Inferior parietal cortex (tissue), 1 donor: ENCODE measurements at regions not wholly inside any gene's neighbourhood (a gene's known extent, or its start where the extent isn't known, plus 50 kb on each side); places are given as distances from the start of the nearest gene placed in this dataset.
A peak's percentile ranks its signal among the peaks of the same experiment; 100 is the strongest.

Experiments used
- DNase-seq: peaks from one replicate; pipeline ENCODE4 v3.0.0-alpha.2; 2016; ENCODE audit errors: extremely low spot score

DNA sequence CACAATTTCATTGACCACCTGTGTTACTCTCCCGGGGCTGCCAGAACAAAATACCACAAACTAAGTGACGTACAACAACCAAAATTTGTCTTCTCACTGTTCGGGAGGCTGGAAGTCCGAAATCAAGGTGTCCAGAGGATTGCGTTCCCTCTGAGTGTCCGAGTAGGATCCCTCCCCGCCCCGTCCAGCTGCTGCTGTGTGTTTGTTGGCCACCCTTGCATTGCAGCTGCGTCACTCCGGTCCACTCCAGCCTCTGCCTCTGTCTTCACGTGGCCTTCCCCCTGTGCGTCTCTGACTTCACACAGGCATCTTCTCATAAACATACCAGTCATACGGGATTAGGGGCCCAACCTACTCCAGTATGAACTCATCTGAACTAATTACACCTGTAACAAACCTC lies 251.8 kb upstream of the SMIM21 start:
- no peak for DNase-seq

DNA sequence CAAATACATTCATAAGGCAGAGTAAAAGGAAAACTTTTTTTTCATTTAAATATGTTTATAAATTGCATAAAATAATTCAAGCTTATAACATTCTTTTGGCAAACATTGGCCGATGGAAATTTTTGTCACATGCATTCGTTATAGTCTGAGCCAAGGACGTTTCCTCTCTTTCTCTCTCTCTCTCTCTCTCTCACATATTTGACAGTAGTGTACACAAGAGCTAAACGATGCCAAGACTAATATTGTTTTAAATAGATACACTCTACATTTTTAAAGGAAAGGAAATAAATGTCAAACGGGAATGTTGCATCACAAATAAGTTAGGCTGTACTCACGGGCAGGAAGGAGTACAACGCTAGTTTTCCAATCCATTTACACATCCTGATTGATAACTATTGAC lies 251.1 kb upstream of the SMIM21 start:
- no peak for DNase-seq

DNA sequence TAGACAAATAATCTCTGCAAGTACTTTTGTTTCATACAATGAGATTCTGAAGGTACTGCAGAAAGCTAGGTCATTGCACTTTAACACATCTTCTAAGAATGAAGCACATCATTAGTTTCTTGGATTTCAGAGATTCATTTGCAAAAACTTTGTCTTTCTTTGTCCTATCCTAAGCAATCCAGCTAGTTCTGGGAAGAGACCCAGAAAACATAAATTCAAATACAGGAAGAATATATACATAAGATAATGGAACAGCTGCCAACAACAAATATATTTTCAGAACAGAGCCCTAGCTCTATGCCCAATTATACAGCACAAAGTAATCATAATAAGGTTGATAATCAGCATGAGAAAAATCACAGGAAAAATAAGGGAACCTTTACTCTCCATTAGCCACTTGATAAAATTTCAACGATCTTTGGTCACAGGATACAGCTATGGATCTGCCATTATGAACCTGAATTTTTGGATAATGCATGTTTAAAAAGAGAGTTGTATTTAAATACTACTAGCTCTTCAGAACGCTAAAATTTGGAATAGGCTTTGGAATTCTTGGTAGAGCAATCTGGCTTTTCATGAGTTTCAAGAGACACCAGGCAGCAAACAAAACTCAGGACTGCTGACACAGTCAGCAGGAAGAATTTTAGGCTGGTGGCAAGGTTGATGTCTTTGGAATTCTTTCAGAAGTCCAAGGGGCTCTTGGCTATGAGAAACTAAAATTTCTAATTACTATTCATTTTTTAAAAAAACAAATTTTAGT lies 250.4 kb upstream of the SMIM21 start:
- DNase-seq = no peak

DNA sequence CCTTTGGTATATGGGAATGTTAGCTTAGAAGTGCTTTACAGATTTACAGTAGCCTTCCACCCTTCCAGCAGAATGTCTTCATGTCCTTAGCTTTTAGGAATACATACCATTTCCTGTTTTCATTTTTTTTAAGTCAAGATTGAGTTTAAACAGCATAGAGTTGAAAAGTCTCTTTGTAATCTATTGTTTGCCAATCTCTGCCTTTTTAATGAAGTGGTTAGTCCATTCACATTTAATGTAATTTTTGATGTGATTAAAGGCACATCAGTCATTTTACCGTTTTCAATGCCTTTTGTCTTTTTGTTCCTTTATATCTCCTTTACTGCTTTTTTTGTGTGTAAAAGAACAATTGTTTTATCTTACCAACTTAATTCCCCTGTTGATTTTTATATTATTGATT lies 233.4 kb upstream of the SMIM21 start:
- DNase-seq = no peak

DNA sequence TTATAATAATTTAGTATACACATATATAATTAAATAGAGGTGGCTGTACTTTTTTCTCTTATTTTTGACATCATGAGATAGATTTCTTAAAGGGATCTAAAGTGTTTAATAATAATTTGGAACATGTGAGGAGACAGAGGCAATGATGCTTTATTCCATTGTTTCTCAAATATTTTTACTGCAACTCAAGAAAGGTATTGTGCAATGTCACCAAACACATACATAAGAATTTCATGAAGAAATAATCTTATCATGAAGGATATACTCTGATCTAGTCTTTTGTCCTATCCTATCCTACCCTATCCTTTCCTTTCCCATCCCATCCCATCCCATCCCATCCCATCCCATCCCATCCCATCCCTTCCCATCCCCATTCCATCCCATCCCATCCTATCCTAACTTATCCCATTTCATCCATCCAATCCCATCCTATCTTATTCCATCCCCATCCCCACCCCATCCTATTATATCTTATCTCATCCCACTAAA lies 232.1 kb upstream of the SMIM21 start:
- no peak for DNase-seq

DNA sequence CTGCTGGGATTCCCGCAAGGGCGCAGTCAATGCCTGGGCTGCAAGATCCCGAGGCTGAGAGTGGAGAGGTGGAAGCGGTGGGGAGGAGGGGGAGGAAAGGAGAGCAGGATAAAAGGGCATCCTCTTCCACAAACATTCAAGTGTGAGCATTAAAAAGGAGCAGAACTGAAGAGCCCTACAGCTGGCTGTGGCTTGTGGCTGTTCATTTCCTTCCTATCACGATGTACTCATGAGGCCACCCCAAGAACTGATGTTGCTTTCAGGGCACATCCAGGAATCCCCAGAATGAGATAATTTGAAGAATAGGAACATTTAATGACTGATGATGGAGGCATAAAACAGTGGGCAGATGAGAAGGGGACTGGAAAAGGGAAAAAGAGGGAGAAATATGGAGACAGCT lies 230.8 kb upstream of the SMIM21 start:
- DNase-seq = no peak

DNA sequence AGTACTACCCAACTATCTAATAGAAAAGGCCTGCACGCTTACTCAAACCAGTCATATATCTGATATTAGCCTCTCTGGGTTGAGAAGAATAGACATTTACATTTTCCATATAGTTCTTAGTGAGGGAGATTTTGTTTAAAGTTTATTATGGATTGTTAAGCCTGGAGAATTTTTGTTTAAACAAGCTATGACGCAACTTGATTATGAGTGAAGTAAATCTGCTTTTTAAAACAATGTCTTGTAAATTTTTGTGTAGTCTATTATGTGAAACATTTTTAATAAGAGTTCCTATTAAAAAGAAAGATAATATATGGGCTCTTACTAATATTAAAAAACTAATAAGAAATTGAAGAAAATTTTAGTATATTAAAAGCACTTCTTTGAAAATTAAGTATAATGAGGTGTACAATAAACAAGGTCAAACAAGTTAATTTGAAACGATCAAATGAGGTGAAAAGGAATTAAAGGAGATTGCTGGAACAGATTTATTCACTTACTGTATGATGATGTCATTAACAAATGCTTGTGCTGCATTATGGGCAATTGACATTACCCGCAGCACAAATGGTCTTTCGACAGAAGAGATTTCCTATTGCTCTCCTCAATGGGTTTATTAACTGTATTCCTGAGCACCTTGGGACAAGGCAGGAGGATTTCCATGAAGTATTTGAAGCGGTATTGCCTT lies 229.2 kb upstream of the SMIM21 start:
- no peak for DNase-seq

DNA sequence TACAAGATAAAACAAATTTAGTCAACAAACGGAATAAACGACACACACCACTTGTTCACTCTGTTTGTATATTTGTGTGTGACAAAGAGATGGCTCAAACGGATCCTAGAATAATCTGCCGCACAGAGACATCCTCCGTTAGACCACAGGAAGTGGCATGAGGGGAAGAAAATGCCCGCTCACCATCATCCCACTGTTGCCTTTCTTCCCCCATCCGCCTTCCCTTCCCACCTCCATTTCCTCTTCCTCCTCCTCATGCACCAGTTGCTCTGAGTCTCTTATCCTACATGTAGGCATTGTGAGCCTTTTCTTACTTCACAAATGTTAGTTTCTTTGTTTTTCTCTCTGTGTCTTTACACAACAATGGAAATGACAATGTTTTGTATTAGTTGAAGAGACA lies 228.5 kb upstream of the SMIM21 start:
- DNase-seq = no peak

DNA sequence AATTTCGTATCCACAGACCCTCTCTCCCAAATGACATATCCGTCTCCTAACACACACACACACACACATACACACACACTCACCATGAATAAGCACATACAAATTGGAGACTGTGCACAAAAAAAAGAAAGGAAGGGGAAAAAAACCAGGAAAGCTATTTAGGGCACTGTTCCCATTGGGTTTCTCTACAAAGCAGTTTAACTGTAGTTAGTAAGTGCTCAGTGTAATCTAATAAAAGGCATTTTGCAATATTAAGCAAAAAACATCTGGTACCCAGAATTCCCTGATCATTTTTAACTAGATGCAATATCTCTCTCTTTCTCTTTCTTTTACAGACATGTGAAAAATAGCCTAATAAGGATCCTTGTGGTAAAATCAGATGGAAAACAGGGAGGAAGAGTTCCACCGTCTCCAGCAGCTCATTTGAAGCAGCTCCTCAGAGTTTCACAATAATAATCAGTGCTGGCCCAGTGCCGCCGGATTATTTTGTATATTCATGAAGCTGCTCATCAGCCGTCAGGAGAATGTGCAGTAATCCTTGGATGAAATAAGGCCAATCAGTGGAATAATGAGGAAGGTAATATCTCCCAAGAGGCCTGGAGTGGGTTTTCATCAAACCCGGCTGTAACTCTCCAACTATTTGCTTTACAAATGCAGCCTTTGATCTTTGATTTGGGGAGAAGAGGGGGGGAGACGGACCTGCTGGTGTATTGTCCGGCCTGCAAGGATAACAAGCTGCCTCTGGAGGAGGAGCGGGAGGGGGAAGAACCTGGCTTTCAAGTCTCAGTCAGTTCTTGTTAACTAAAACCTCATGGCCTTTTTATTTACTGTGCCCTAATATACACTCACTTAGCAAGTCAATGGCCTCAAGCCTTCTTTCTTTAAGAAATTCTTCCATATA lies 227.6 kb upstream of the SMIM21 start:
- no peak for DNase-seq

DNA sequence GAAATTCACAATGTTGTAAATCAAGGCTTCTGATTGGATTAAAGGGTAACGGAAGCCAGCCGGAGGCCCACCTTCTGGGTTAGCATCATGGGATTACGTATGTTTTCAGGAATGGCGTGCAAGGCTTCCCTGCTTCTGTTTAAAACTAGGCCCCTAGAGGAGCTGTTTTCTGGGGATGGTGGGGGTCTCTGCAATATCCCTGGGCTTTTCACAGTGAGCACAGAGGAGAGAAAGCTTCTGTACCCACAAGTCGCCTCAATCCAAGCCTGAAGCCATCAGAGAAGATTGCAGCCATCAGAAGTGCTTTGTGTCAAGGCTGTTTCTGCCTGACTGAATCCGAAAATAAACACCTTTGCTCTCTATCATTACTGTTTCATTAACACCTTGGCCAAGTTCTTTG lies 226.9 kb upstream of the SMIM21 start:
- DNase-seq = no peak

DNA sequence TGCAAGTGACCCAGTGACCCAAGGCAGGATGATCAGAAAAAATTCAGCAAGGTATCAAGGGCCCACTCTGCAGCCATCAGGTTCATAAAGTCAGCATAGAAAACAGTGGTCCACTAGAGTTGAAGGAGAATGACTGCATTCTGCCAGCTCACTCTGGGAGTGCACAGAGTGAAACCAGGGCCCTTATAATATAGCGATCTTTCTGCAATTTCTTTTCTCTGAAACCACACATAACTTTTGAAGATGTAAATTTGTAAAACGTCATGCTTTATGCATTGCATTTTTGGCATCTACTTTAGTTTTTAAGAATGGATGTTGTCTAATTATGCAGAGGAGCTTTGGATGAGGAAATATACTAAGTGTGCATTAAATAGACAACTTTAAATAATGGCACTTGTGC lies 225.0 kb upstream of the SMIM21 start:
- DNase-seq = no peak

DNA sequence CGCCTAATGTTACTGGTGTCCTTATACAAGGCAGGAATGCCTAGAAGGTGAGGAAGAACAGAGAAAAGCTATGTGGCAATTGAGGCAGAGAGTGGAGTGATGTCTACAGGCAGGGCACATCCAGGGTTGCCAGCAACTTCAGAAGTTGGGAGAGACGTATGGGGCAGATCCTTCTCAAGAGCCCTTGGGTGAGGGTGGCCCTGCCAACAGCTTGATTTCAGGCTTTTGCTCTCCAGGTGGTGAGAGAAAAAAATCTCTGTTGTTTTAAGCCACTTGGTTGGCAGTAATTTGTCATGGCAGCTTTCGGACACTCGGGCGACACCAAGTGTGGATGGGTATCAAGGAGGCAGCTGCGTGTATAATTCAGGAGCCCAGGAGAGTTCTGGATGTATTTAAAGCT lies 217.4 kb upstream of the SMIM21 start:
- DNase-seq = no peak

DNA sequence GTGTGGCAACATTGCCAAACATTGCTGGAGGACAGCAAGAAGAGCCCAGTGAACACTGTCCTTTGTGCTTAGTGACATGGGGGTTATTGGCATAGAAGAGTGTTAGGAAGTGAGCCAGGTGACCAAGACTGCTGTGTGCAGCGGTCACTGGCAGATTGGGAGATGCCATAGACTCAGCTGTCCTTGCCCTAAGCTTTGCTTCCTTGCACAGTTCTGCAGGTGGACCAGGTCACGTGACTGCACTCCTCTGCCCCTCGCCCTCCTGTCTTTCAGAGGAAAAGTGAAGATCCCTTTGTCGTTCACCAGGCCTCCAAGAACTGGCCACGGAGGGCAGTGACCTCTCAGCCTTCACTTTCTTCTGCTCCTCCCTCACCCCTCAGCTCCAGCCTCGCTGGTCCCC lies 215.6 kb upstream of the SMIM21 start:
- DNase-seq = no peak

DNA sequence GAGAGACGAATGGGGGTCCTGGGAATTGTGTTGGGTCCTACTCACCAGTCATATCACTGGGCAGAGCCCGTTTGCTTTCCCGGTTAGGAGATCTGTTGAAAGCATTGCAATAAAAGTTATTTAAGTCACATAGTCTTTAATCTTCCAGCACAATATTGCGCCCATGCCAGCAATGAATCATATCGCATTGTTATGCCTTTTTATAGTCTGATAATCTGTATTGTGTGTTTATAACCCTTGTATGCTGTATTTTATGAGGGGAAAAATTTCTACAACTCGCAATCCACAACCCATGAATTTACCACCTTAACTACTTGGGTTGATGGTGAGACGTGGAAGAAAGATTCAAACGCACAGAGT lies 211.9 kb upstream of the SMIM21 start:
- no peak for DNase-seq

DNA sequence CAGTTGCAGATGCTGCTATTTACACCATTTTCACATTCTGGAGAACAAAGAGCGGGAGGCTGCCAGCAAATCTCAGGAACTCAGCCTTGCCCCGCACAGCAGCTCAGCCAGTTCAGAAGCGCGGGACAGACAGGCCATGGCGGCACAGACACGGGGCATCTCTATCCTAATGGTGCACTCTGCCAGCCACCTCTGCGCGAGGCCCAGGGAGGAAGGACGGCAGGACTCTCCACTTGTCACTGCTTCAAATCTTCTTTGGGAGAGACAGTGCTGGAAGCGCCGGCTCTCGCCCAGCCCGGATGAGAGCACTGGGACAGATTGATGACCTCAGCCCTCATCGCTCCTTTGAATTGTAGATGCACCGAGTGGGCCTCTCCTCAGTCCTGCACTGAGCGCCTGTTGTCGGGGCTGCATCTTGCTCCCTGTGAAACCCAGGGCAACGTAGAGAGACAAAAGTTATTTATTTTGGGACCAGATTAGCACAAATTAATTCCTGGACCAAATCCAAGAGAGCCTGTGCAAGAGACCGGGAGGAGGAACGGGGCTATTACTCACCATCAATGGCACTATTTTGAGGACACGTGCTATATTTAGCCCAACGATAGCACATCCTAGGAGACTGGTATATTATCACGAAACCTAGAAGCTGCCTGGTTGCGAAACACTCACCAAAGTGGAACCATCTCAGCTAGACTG lies 211.4 kb upstream of the SMIM21 start:
- peak; percentile 63 for DNase-seq

DNA sequence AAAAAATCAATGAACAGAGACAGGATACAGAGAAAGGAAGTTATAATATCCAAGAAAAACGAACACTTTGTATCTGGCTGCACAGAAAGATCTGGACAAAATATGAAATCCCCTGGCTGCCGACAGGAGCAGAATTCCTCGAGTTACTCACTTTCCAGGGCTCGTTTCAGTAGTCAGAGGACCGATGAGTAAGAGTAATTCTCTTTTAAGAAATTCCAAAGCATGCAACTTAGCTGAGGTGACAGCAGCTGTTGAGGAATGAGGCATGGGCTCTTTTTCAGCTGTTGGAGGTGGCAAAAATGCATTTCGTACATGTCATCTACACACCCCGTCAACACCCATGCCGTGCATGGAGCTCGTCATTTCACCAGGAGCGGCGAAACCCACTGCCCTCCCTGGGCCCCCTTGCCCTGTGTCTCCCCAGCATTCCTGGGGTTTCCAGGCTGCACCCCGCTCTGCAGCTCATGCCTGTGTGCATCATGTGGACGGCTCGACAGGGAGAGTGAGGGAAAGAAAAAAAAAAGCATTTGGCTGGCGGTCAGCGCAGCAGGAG lies 210.8 kb upstream of the SMIM21 start:
- DNase-seq = peak; percentile 45

DNA sequence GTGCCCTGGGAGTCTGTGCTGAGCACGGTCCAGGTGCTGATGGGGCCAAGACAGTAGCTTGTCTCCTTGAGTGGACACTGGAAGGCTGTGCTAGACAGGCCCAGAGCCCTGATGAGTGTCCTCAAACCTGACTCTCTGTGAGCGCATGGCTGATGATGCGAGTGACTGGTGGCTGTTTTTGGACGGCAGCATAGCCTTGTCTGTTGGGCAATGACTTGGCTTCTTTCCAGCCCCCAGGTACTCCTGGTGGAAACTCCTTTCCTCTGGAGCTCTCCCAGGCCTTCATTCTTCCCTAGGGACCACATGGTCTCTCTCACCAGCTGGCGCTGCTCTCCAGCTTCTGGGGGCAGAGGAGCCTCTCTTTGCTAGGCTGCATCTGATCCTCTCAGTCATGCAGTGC lies 207.6 kb upstream of the SMIM21 start:
- no peak for DNase-seq

DNA sequence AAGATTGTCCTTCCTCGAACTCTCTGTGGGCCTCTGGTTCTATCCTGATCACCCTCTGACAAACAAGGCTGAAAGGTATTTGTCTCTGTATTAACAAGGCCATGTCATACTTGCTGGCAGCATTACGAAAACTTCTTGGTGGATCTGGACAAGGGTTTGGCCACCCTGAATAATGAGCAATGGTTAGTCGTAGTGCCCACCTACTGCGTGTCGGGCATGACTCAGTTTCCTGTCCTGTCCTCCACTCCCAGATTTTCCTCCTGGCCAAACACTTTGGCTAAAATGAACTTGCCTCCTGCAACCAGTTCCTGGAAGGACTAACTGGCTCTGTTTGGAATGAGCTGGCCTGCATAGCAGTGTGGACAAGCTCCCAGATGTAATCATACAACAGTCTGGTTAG lies 198.5 kb upstream of the SMIM21 start:
- no peak for DNase-seq

DNA sequence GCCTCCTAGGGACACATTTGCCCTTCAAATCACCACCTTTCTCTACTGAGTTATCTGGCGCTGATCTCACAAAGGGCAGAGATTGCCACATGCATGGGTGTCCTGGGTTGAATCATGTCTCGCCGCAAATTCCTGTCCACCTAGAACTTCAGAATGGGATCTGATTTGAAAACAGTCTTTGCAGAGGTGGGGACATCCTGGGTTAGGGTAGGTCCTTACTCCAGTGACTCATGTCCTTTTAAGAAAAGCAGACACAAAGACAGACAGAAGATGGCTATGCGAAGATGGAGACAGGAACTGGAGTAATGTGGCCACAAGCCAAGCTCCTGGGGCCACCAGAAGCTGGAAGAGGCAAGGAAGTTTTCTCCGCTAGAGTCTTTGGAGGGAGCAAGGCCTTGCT lies 197.4 kb upstream of the SMIM21 start:
- no peak for DNase-seq

DNA sequence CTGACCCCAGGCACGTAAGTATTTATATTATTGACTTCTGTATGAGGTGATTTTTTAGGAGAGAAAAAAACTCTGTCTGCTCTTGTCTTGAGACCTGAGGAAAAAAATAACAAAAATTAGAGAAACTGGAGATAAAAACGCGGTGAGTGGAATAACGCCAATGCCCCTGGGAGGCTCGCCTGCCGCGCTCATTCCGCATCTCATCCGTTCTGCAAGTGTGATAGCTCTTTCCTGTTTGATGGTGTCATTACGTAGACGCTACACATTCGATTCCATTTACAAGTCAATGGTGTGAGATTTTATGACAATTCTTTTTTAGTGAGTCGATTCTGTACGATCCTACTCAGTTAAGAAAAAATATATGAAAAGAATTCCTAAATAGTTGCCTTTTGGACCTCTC lies 194.3 kb upstream of the SMIM21 start:
- no peak for DNase-seq

DNA sequence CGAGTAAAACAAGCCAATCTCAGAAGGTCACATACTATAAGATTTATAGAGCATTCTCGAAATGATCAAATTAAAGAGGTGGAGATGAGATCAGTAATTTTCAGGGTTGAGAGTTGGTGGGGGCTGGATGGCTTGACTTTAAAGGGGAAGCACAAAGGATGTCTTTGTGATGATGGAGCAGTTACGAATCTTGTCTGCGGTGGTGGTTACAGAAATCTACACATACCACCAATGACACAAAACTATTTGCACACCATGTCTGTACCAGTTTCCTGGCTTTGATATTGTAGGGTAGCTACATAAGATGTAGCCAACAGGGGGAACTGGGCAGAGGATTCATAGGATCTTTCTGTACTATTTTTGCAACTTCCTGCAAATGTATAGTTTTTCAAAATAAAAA lies 190.6 kb upstream of the SMIM21 start:
- no peak for DNase-seq

DNA sequence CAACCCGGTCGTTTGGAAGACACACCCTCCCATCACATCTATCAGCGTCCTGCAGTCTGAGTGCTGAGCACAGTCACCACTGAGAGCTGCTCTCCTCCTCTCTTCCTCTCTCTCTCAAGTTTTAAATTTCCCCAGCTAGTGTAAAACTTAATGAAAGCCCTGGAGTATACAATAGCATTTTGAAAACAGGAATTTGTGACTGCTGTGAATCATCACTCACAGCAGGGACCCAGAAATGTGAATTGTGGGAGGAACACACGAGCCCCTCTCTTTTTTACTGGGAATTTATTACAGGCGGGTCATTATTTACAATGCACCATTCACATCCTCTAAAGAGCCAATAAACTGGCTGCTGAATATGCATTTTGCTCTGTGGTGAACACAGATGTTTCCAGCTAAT lies 185.0 kb upstream of the SMIM21 start:
- DNase-seq = no peak
